Panc1 (cell line): ENCODE measurements at regions not wholly inside any gene's neighbourhood (a gene's known extent, or its start where the extent isn't known, plus 50 kb on each side); places are given as distances from the start of the nearest gene placed in this dataset.

ENCODE experiments used
- ATAC-seq: fragments of 200-7000 bp; cut with Tn5 transposase; 2 replicates; pipeline ENCODE4 v1.9.1; 2020; ENCODE audit warnings: mild to moderate bottlenecking, moderate library complexity
- BruUV-seq: library from RNA; stranded (reverse); fragments of 400-500 nt; replicated peaks from 2 replicates; lab custom pipeline; 2021; lab: Mats Ljungman, UMichigan
- CTCF ChIA-PET: fragments of 300-600 bp; sonication (Branson Sonifier 250); formaldehyde crosslinking; loops from one replicate; lab custom pipeline; 2022; ENCODE audit warnings: antibody characterized with exemption; lab: Charles Lee
- POLR2A ChIA-PET: fragments of 300-600 bp; sonication (Branson Sonifier 250); formaldehyde crosslinking; loops from one replicate; lab custom pipeline; 2022; ENCODE audit warnings: antibody characterized with exemption; lab: Charles Lee
- DNase-seq: peaks from one replicate; pipeline ENCODE4 v3.0.0-alpha.2; 2010; ENCODE audit warnings: low read depth, low spot score
- H3K27ac ChIP-seq: 2 replicates; pipeline ENCODE4 v1.5.1; 2011; ENCODE audit warnings: mild to moderate bottlenecking, low read length, inconsistent platforms
- H3K27me3 ChIP-seq: fragments of 200-500 bp; sonication (Bioruptor generic); 2 replicates; pipeline ENCODE4 v1.6.0; 2014; ENCODE audit warnings: low read length, inconsistent platforms; ENCODE audit not compliant: control insufficient read depth, insufficient read depth
- H3K36me3 ChIP-seq: fragments of 200-500 bp; sonication (Bioruptor generic); 2 replicates; pipeline ENCODE4 v1.5.1; 2014; ENCODE audit warnings: inconsistent platforms, mild to moderate bottlenecking, low read length, moderate library complexity; ENCODE audit not compliant: control insufficient read depth, insufficient read depth
- H3K4me1 ChIP-seq: 2 replicates; pipeline ENCODE4 v1.5.1; 2011; ENCODE audit warnings: inconsistent platforms, mild to moderate bottlenecking, low read length, moderate library complexity; ENCODE audit not compliant: control insufficient read depth, insufficient read depth
- H3K4me3 ChIP-seq, 2 experiments: 2 replicates each; pipeline ENCODE4 v1.5.1; 2011 to 2012; ENCODE audit warnings: low read depth in 2 of 2, low read length in 2 of 2, mild to moderate bottlenecking in 2 of 2, inconsistent platforms in 1 of 2, moderate library complexity in 1 of 2
- H3K9me3 ChIP-seq: fragments of 200-500 bp; sonication (Bioruptor generic); 2 replicates; pipeline ENCODE4 v1.5.1; 2014; ENCODE audit warnings: low read depth, mild to moderate bottlenecking, inconsistent platforms, low read length, moderate library complexity; ENCODE audit not compliant: control insufficient read depth, insufficient read depth
- POLR2AphosphoS5 ChIP-seq: IDR thresholded peaks from 2 replicates; pipeline ENCODE4 v1.6.1; 2012; ENCODE audit warnings: mild to moderate bottlenecking, low read depth, low read length, moderate library complexity
- SIN3A ChIP-seq: IDR thresholded peaks from 2 replicates; pipeline ENCODE4 v1.6.1; 2012; ENCODE audit warnings: low read depth, mild to moderate bottlenecking, low read length, moderate library complexity, borderline replicate concordance; ENCODE audit not compliant: insufficient read depth
- TCF7L2 ChIP-seq: IDR thresholded peaks from 2 replicates; pipeline ENCODE4 v1.6.1; 2011; ENCODE audit warnings: mild to moderate bottlenecking, low read depth, low read length, inconsistent platforms
- in situ Hi-C: cut with HindIII; loops from 2 replicates; pipeline ENCODE4 v1.10.0; 2016; ENCODE audit warnings: low sequenced_read_pairs, low pct_unique_long_range_greater_than_20kb
- intact Hi-C: fragments of 100-400 bp; cut with micrococcal nuclease; formaldehyde crosslinking; loops from one replicate; pipeline ENCODE4 v1.10.0; 2022; ENCODE audit not compliant: unreplicated experiment
- TF ChIP-seq, protein P1 (sequence below): fragments of 450-650 bp; IDR thresholded peaks from 2 replicates; pipeline ENCODE4 v1.5.1; 2017; ENCODE audit warnings: mild to moderate bottlenecking
- TF ChIP-seq, protein P2 (sequence below), 2 experiments: IDR thresholded peaks; 2 replicates each; pipeline ENCODE4 v1.6.1; 2011 to 2012; ENCODE audit warnings: low read depth in 2 of 2, control low read depth in 1 of 2, low read length in 1 of 2, mild to moderate bottlenecking in 1 of 2, moderate library complexity in 1 of 2; ENCODE audit not compliant: insufficient read depth in 1 of 2

DNA sequence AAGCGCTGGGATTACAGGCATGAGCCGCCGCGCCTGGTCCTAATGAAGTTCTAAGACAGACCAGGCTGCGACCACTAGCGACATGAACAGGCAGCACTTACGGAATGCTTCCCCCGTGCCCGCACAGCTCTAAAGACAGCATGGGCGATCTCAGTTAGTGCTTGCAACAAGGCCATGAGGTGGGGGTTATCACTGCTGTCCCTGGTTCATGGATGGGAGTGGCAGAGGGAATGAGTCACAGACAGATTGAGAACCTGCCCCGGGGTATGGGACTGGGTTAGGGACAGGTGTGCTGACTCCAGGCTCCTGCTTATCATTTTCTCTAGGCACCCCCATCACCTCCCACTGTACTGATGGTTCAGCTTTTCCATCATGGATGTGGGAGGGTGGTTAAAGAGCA lies 160.9 kb downstream of the VRK1 start:
- Histone ChIP-seq H3K4me3 (no peak overlapping the region), H3K9me3 (no peaks in the 10 kb centered on the region), H3K4me1 (no peaks in the 10 kb centered on the region), H3K36me3 (no peaks in the 10 kb centered on the region), H3K27ac (no peak overlapping the region), H3K27me3 (no peaks in the 10 kb centered on the region)
- intact Hi-C loops: no loop called here
- in situ Hi-C loops: no loop called here
- CTCF ChIA-PET: no interaction called here
- POLR2A ChIA-PET: no interaction called here
- ATAC-seq (no peak), DNase-seq (no peak)
- TF ChIP-seq, protein P1, sequence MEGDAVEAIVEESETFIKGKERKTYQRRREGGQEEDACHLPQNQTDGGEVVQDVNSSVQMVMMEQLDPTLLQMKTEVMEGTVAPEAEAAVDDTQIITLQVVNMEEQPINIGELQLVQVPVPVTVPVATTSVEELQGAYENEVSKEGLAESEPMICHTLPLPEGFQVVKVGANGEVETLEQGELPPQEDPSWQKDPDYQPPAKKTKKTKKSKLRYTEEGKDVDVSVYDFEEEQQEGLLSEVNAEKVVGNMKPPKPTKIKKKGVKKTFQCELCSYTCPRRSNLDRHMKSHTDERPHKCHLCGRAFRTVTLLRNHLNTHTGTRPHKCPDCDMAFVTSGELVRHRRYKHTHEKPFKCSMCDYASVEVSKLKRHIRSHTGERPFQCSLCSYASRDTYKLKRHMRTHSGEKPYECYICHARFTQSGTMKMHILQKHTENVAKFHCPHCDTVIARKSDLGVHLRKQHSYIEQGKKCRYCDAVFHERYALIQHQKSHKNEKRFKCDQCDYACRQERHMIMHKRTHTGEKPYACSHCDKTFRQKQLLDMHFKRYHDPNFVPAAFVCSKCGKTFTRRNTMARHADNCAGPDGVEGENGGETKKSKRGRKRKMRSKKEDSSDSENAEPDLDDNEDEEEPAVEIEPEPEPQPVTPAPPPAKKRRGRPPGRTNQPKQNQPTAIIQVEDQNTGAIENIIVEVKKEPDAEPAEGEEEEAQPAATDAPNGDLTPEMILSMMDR: no peak
- TF ChIP-seq SIN3A (no peak), POLR2AphosphoS5 (no peak), TCF7L2 (no peak)
- TF ChIP-seq, protein P2, sequence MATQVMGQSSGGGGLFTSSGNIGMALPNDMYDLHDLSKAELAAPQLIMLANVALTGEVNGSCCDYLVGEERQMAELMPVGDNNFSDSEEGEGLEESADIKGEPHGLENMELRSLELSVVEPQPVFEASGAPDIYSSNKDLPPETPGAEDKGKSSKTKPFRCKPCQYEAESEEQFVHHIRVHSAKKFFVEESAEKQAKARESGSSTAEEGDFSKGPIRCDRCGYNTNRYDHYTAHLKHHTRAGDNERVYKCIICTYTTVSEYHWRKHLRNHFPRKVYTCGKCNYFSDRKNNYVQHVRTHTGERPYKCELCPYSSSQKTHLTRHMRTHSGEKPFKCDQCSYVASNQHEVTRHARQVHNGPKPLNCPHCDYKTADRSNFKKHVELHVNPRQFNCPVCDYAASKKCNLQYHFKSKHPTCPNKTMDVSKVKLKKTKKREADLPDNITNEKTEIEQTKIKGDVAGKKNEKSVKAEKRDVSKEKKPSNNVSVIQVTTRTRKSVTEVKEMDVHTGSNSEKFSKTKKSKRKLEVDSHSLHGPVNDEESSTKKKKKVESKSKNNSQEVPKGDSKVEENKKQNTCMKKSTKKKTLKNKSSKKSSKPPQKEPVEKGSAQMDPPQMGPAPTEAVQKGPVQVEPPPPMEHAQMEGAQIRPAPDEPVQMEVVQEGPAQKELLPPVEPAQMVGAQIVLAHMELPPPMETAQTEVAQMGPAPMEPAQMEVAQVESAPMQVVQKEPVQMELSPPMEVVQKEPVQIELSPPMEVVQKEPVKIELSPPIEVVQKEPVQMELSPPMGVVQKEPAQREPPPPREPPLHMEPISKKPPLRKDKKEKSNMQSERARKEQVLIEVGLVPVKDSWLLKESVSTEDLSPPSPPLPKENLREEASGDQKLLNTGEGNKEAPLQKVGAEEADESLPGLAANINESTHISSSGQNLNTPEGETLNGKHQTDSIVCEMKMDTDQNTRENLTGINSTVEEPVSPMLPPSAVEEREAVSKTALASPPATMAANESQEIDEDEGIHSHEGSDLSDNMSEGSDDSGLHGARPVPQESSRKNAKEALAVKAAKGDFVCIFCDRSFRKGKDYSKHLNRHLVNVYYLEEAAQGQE (IDR thresholded peaks at IDR 0.05; ENCODE audit: insufficient read depth in 1 of 2, low read depth in 2 of 2, low read length in 1 of 2): no peak
- BruUV-seq: no TSS peak

DNA sequence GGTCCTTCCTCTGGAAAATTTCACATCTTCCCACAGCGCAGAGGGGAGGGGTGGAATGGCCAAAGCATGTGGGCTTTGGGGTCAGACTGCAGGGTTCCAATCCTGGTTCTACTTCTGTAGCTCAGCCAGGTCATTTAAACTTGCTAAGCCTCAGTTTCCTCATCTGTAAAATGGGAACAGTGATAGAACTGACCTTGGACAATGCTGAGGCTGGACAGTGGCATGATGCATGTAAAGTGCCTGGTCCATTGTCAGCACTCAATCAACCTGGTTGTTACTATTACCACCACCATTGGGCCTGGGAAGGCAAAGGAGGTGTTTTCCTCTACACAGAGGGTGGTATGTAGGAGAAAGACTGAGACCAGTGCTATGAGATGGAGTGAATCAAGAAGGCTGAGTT lies 162.8 kb downstream of the VRK1 start:
- H3K9me3 ChIP-seq: no peaks in the 10 kb centered on the region
- H3K27ac ChIP-seq: no peak overlapping the region
- ChIA-PET POLR2A (no interaction called here), CTCF (no interaction called here)
- no peak overlapping the region for H3K4me3 ChIP-seq
- no peak for TF ChIP-seq POLR2AphosphoS5
- TF ChIP-seq TCF7L2: no peak
- TF ChIP-seq SIN3A: no peak
- TF ChIP-seq, protein P1: no peak
- TF ChIP-seq, protein P2 (IDR thresholded peaks at IDR 0.05; ENCODE audit: insufficient read depth in 1 of 2, low read depth in 2 of 2, low read length in 1 of 2): no peak
- DNase-seq (no peak), ATAC-seq (no peak)
- no peaks in the 10 kb centered on the region for H3K27me3 ChIP-seq
- intact Hi-C loops (no loop called here), in situ Hi-C loops (no loop called here)
- H3K4me1 ChIP-seq: no peaks in the 10 kb centered on the region
- H3K36me3 ChIP-seq: no peaks in the 10 kb centered on the region
- BruUV-seq: no TSS peak
